NCI-H1105 treated with DMSO at 0.1 percent for 48 hours (cell line): ENCODE measurements at regions not wholly inside any gene's neighbourhood (a gene's known extent, or its start where the extent isn't known, plus 50 kb on each side); places are given as distances from the start of the nearest gene placed in this dataset.

Experiments
- DNase-seq: peaks from one replicate; lab custom pipeline; 2025; lab: John Stamatoyannopoulos, UW

DNA sequence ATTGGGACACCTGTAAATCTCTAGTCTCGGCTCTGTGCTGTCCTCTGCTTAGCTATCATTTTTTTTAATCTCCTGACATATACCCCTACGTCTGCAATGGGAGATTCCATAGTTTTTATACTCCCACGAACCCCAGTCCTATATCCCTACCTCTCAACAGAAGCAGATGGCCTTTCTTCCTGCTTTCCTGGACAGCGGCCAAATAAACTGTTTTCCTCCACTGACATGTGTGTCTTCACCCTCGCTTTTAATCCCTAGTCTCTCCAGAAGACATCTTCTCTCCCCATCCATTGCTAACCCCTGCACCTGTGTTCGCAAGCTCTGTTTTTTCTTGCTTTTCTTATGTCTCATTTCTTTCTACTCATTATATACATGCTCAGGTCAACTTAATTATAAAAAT, 395.4 kb downstream of the EPHA4 start:
- DNase-seq, result peak; percentile 31

GRCh38 chr2:221178139-221178538, 394.0 kb downstream of the EPHA4 start:
- no peak for DNase-seq

DNA sequence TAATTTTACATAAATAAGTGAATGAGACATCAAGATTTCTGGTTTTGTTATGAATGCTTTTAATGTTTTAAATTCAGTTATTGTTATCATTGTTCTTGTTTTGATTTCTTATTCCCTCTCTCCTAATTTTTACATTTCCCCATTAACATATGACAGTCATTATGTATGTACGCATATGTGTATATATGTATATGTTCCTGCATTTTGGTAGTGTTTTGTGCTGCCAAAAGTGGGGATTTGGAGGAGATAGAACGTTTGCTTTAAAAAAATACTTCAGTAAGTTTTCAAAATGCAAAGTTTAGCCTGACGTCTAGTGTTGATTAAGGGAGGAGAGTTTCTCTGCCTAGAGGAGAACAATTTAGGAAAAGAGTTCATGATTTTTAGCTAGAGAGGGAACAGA, 385.2 kb downstream of the EPHA4 start:
- DNase-seq, result no peak

GRCh38 chr2:221189431-221190067, 382.6 kb downstream of the EPHA4 start:
- DNase-seq, result no peak

DNA sequence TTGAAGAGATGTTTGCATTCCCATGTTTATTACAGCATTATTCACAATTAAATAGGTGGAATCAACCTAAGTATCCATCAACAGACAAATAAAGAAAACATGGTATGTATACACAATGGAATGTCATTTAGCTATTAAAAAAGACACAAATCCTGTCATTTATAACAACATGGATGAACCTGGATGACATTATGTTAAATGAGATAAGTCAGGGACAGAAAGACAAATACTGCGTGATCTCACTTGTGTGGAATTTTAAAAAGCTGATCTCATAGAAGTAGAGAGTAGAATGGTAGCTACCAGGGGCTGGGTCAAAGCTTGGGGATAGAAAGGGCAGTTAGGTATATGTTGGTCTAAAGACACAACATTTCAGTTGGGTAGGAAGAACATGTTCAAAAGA, 376.3 kb downstream of the EPHA4 start:
- DNase-seq, result no peak

GRCh38 chr2:221197225-221197856, 374.8 kb downstream of the EPHA4 start:
- no peak for DNase-seq

DNA sequence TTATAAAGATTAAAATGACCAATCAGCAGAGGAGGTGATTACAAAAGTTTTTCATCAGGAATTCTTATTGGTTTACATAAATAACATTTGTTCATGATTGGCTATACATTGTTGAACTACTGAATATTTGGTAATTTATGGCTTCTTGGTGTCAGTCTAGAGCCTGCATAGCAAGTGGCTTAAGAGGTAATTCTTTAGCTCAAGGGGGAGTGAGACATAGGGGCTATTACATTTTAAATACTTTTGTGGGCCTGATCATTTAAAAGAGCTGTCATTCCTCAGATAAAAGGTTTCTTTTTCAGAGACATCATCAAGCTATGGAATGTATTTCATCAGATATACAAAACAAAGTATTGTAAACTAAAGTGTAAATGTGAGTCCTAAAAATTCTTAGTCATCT, 373.8 kb downstream of the EPHA4 start:
- no peak for DNase-seq

DNA sequence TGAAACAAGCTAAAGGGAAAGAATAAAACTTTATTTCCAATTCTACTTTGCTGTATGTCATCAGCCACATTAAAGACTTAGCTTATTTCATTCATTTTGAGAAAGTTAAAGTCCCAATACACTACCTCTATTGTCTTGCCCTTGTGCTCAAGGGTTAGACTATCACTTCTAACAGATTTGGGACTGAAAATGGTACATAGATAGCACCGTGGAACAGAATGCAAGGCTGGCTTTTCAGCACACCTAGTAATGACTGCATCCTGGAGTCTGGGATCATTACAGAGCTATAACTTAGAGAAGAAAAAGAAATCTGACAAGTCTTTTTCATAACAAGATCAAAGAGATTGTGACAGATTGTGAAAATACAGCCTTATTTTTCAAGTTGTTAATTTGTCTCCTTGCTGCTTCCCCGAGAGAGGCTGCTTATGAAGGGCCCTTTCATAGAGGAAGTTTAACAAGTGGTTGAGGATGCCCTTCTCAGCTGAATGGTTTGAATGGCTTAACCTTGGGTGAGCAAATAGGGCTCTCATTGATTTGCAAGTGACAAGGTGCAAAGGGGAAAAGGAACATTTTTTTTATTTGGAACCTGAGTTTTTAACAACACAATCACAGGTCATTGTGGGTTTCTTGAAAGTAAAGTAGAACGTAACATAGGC, 371.8 kb downstream of the EPHA4 start:
- DNase-seq, result no peak

- DNase-seq, result no peak
These were observed 369.7 kb downstream of the EPHA4 start for GRCh38 chr2:221202431-221202830.

GRCh38 chr2:221203125-221203524, 369.0 kb downstream of the EPHA4 start:
- no peak for DNase-seq

GRCh38 chr2:221203856-221204255, 368.2 kb downstream of the EPHA4 start:
- peak; percentile 71 for DNase-seq

DNA sequence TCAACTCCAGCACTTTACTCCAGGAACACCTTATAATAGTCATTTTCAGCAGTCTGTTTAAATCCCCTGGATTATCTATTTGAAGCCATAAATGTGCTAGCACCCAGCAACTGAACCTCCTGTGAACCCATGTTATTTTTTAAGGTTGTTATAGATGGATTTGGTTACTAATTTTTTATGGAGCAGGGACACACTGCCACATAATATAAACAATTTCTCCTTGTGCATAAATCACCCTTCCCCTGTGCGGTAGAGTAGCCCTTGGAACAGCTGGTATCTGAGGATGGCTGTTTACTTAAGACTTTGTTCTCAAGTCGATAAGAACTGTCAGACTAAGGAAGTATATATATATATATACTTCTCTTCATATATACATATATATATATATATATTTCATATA, 367.4 kb downstream of the EPHA4 start:
- DNase-seq, result peak; percentile 11

GRCh38 chr2:221205103-221205673, 366.9 kb downstream of the EPHA4 start:
- peak; percentile 14 for DNase-seq

GRCh38 chr2:221210686-221211085, 361.4 kb downstream of the EPHA4 start:
- no peak for DNase-seq

GRCh38 chr2:221211653-221212052, 360.5 kb downstream of the EPHA4 start:
- no peak for DNase-seq

- no peak for DNase-seq
These were observed 360.0 kb downstream of the EPHA4 start for GRCh38 chr2:221212105-221212504.

DNA sequence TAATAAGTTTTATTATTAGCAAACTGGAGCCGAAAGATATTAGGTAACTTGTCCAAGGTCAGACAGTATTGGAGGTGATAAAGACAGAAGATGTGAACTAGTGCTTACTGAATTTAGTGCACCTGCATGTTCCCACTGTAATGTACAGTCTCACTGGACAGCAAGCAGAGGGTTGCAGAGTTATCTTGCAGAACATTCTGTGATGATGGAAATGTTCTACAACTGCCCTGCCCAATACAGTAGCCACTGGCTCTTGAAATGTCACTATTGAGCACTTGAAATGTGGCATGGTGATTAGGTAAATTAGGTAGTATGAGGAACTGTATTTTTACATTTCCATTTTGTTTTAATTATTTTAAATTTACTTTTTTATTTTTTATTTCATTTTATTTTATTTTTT, 356.6 kb downstream of the EPHA4 start:
- no peak for DNase-seq

DNA sequence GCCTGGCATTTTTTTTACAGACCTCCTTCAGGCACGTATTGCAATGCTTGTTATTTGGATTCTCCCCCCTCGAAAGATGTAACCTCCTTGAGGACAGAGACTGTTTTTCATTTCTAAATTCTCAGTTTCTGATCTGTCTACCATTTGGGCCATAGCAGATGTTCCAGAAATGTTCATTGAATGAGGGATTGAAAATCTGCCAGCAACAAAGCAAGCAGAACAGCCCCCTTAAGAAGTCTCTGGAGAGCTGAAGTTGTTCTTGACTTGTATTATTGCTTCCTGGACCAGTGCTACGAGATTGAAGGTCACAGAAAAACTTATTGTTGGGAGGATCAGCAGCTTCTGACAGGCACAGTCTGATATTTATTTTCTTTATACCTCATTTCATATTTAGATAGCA, 355.5 kb downstream of the EPHA4 start:
- DNase-seq, result no peak

DNA sequence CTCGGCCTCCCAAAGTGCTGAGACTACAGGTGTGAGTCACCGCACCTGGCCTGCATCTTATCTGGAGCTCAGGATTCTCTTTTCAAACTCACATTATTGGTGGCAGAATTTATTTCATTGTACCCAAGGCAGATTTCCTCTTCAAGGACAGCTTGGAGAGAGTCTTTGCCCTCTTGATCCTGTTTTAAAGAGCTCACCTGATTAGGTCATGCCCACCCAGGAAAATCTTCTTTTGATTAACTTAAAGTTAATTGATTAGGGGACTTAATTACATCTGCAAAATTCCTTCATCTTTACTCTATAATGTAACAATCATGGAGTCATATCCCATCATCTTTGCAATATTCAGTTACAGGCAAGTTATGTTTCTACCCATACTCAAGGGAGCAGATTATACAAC, 346.4 kb downstream of the EPHA4 start:
- no peak for DNase-seq

DNA sequence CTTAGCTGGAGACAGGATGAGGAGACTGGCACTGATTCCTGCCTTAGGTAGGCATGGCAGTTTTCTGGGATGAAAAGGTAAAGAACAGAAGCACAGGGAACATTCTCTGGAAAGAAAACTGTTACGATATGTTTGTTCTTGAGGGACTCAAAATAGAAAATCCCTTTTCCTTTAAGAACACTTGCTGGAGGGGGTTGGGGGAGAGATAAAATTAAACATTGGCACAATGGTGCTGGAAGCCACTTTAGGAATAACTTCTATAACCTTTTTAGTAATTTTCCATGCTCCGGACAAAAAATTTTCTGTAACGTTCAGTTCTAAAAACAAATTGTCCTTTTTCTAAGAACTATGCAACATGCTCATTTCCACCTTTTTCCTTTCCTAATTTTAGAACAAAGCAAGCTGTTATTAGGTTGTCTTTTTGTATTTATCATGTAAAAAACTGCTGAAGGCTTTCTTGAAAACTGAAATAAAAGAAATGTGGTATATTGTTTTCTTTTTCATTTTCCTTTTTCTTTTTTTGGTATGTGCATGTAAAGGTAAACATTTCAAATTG, 343.8 kb downstream of the EPHA4 start:
- DNase-seq, result no peak

- DNase-seq, result no peak
These were observed 343.0 kb downstream of the EPHA4 start for GRCh38 chr2:221229099-221229498.

GRCh38 chr2:221231511-221231910, 340.6 kb downstream of the EPHA4 start:
- no peak for DNase-seq

GRCh38 chr2:221235941-221236340, 336.2 kb downstream of the EPHA4 start:
- DNase-seq, result no peak
